DMS79 (cell line): ENCODE measurements at regions not wholly inside any gene's neighbourhood (a gene's known extent, or its start where the extent isn't known, plus 50 kb on each side); places are given as distances from the start of the nearest gene placed in this dataset.
A peak's percentile ranks its signal among the peaks of the same experiment; 100 is the strongest.
"Not testable (repeated sequence)": the region's sequence is repeated elsewhere in the genome, so short reads cannot be mapped to it uniquely, and the experiment has no call there.

ENCODE experiments used
- DNase-seq: peaks from one replicate; lab custom pipeline; 2025; lab: John Stamatoyannopoulos, UW

- no peak for DNase-seq
Measured at GRCh38 chr5:174521449-174521848, 202.9 kb upstream of the MSX2 start.

DNA sequence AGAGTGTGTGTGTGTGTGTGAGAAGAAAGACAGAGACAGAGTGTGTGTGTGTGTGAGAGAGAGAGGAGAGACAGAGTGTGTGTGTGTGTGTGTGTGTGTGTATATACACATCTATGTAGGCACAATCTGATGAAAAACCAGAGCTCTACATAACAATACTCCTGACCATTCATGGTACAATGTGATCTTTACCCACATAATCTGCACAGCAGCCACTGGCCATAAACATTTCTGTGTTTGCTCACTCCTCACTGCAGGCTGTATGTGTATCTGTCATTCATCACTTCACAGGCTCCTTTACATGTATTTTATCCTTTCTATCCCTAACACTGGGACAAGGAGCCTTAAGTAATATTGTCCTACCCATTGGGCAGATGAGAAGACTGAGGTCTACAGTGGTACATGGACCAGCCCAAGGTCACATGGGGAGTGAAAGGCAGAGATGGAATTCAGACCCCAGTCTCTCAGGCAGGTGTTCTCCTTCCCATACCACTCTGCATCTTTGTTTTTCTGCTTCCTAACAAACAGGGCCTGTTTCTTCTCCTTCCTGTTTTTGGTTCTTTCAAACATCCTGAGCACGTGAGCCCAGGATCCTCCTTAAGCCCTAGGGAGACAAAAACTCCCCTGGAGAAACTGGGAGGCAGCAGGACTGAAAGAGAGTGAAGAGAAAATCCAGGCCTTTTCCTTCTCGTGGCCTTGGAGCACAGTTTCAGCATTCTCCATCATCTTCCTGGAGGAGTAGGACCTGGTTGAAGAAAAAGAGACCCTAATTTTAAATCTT, 201.7 kb upstream of the MSX2 start:
- no peak for DNase-seq

GRCh38 chr5:174523311-174524071, 200.9 kb upstream of the MSX2 start:
- DNase-seq, result no peak

DNA sequence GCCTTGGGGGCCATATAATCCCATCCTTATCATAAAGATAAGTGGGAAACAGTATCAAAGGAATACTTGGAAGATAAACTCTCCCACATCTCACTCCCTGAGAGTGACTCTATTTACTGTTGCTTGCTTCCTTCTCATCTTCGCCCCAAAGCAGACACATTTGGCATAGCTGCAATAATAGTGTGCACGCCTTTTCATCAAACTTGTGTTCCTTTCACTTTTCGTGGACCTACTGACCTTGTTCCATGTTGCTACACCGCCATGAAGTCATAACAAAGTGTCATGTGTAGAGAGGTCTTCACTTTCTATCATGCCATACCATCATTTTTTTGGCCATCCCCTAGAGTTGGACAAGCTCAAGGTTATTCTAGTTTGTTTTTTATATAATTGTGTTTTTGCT, 200.0 kb upstream of the MSX2 start:
- DNase-seq, result no peak

GRCh38 chr5:174526177-174526576, 198.2 kb upstream of the MSX2 start:
- no peak for DNase-seq

DNA sequence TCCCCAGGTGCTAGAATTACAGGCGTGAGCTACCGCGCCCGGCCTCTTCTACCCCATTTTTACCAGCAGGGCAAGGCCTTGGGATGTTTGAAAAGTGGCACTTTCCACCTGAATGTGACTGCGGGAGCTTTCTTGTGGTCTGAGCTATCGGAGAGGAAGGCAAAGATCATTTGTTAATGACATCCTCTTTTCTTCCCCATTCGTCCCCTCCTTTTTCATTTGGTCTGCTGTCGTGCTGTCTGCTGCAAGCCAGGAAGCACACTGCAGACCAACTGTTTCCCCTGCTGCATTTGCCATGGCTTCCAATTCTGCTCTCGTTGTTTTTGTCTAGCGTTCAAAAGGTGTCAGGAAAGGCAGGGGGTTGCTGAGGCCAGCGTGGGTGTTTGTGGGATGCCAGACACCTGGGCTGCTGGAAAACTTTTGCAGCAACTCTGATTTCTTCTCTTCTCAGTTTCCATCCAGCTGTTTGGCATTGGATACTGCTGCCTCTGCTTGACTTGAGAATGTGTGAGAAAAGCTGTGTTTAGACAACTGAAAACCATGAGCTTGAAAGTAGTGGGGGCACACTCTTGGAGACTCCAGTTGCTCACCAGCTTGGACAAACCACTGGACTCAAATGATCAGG, 196.4 kb upstream of the MSX2 start:
- no peak for DNase-seq

GRCh38 chr5:174528821-174529544, 195.4 kb upstream of the MSX2 start:
- DNase-seq, result no peak

- DNase-seq, result no peak
Measured at GRCh38 chr5:174529925-174530681, 194.3 kb upstream of the MSX2 start.

DNA sequence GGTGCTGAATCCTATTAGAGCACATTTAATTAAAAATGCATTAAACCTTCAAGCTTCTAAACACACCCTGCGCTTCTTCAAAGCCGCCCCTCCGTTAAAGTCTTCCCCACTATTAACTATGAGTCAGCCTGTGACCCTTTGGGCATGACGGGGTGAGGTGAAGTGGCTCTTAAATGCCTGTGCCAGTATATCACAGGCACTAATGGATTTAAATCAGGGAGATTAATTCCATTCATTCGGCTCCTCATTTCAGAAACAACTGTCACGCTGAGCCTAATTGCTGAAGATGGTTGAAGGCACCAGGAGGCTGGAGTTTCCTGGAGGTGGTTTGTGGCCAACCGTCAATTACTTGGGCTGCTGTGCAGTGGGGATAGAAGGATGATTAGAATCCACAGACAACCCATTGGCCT, 192.6 kb upstream of the MSX2 start:
- DNase-seq, result peak; percentile 1

DNA sequence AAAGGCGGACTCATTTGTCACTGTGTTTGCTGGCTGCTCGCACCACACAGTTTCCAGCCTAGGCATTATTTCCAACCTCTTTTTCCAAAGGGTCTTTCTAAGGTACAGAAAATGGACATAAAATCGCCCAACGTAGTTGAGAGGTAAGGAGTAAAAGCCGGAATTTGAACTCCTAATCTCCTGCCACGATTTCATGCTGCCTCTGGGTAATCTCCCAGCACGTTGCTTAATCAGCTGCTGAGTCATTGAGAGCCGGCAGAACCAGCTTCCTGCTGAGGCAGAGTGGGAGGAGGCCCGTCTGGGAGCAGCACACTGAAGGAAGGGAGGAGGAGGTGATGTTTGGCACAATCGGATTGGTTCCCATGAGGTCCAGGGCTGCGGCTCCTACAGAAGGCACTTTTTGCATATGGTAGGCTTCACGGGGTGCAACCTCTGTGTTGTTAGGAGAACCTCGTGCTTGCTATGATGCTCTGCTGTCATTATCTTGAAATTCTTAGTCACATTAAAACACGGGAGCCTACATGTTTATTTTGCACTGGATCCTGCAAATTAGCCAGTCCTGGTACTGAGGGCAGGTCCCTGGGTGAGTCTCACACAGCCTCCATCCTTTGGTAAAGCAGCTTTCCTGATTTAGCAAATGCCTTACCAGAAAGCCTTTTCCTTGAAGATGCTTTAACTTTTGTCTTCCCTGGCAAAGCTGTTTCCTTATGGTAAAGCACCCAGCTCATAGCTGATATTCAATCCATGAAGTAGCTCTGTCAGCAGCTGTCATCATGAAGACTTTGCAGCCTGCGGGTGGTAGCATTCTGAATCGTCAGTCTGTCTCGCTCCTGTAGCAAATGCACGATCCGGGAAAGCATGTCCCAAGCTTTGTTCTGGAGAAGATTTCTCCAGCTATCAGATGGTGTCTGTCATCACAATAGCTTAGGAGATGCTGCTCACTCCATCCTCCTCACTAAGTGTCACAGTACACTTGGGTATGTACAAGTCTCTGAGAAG, 191.6 kb upstream of the MSX2 start:
- no peak for DNase-seq

DNA sequence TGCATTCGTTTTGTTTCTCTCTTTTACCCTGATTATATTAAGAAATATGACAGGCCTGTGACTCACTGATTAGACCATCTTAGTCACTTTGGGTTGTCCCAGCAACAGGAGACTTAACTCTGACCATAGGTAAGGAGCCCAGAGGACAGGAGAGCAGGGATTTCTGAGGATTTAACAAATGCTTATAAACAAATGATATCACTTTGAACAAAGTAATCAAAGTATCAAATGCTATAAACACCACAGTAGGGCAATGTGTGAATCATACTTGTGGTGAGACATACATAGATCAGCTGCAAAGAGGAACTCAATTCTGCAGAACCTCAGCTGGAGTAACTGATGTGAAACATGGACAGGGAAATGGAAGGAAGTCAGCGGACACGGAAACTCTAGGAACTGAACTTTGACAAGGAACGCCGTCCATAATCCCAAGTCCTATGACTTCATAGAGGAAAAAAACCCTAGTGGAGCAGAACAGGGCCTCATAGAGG, 190.6 kb upstream of the MSX2 start:
- no peak for DNase-seq

DNA sequence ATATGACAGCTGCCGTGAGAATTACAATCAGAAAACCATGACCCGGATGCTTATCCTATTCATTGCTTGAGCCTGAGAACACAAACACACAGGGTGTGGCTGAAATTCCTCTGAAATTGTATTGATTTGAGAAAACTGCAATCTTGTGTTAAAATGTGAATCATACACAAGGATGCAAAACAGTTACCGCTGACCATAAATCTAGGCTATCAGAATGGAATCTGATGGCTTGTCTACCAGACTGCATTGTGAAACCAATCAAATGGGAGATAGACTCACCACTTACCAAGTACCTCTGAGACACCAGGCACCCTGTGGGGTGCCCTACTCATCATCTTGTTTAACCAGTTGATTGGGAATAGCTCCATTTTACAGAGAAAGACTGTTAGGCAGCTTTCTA, 188.7 kb upstream of the MSX2 start:
- DNase-seq, result no peak

DNA sequence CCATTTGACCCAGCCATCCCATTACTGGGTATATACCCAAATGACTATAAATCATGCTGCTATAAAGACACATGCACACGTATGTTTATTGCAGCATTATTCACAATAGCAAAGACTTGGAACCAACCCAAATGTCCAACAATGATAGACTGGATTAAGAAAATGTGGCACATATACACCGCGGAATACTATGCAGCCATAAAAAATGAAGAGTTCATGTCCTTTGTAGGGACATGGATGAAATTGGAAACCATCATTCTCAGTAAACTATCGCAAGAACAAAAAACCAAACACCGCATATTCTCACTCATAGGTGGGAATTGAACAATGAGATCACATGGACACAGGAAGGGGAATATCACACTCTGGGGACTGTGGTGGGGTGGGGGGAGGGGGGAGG, 184.6 kb upstream of the MSX2 start:
- not testable (repeated sequence) for DNase-seq

DNA sequence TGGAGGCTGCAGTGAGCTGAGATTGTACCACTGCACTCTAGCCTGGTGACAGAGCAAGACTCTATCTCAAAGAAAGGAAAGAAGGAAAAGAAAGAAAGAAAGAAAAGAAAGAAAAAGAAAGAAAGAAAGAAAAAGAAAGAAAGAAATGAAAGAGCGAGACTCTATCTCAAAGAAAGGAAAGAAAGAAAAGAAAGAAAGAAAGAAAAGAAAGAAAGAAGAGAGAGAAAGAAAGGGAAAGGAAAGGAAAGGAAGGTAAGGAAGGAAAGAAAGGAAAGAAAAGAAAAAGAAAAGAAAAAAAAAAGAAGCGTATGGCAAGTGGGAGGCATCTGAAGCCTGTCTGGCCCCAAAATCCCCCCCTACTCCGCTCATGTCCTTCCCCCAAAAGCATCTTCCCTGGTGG, 182.3 kb upstream of the MSX2 start:
- DNase-seq, result no peak

DNA sequence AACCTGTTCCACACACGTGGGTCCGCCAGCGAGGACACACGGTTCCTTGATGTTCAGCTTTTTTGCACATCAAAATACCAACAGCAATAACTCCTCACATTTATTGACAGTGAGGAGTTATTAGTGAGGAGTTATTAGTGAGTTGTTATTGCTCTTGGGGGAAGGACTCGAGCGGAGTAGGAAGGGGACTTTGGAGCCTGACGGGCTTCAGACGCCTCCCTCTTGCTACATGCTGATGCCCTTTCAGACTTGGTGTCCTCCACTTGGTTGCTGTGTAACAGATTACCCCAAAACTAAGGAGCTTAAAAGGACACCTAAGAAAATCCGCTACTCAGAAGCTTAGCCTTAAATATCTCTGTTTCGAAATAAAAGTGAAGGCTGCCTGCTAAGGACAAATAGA, 181.9 kb upstream of the MSX2 start:
- DNase-seq, result no peak

- no peak for DNase-seq
Measured at GRCh38 chr5:174545926-174546325, 178.5 kb upstream of the MSX2 start.

DNA sequence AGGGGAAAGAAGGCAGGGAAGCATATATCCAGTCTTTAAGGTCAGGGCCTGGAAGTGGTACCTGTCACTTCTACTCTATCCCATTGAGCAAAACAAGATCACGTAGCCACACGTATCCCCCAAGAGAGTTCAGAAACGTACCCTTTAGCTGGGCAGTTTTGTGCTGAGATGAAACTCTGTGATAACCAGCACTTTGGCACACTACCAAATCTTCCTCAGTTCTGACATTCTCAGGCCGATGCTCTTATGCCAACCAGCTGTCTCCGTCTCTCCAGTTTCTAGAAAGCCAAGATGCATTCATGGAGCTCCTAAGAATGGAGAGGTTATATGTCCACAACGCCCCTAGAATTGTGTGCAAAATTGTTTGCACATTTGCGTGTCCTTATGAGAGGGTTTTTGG, 176.6 kb upstream of the MSX2 start:
- no peak for DNase-seq

DNA sequence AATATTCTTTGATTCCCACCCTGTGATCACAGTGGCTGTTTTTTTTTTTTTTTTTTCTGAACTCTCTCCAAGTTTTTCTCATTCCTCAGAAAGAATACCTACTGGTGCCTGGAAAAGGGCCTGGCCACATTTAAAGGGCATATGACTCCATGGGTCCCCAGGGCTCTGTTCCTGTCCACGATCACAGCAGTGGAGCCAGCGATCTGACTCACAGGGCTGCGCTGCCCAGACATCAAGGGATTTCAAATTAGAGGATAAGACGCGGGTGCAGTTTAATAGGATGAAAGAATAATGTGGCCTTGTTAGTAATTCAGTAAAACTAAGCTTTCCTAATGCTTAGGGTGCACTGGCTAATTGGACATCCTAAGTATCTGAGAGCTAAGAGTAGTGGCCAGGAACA, 175.1 kb upstream of the MSX2 start:
- DNase-seq, result no peak

DNA sequence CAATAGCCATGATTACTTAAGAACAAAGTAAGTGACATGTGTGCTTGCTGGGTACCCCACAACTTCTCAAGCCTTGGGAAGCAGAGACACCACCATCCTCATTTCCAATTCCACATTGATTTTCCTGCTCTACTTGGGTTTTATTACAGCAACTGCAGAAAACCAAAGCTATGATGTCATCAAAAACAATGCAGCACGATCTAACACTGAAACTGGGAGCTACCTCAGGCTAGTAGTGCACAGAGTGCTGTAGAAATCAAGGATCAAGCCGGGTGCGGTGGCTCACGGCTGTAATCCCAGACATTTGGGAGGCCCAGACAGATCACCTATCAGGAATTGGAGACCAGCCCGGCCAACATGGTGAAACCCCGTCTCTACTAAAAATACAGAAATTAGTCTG, 174.4 kb upstream of the MSX2 start:
- no peak for DNase-seq

DNA sequence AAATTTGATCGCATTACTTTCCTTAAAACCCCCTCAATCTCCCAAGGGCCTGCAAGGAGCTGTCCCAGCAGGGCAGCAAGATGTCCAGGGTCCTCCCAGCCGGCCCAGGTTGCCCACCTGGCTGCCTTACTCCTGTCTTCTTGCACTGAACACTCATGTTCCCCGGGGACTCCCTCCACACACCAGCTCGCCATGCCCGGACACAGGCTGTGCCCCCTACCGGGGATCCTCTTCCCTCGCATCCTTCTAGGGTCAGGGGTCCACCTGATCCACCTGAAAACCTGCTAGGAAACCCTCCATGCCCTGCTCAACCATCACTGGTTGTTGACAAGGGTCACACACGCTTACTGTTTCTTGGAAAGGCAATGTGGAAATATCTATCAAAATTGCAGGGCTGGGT, 172.0 kb upstream of the MSX2 start:
- no peak for DNase-seq
